NCI-H748 treated with DMSO at 0.1 percent for 48 hours (cell line): ENCODE measurements at regions not wholly inside any gene's neighbourhood (a gene's known extent, or its start where the extent isn't known, plus 50 kb on each side); places are given as distances from the start of the nearest gene placed in this dataset.

Source experiments
- DNase-seq: peaks from one replicate; lab custom pipeline; 2025; lab: John Stamatoyannopoulos, UW

GRCh38 chr6:105850261-105851112 is 235.6 kb upstream of the PRDM1 start:
- no peak for DNase-seq

DNA sequence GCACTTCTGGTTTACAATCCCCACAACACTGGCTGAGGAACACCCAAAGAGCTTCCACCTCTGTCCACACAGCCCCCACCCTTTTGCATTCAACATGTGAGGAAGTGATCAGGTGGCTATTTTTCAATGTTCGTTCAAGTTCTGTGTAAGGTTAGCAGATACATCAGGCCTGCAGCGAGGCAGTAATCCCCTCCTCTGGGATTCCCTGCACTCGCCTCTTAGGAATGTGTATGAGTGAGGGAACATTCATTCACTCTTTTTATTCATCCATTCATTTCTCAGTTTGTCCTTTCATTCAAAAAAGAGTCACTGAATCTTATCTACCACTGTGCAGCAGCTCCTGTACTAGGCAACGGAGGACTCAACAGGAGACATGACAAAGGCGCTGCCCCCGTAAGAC is 236.4 kb upstream of the PRDM1 start:
- DNase-seq, result no peak

DNA sequence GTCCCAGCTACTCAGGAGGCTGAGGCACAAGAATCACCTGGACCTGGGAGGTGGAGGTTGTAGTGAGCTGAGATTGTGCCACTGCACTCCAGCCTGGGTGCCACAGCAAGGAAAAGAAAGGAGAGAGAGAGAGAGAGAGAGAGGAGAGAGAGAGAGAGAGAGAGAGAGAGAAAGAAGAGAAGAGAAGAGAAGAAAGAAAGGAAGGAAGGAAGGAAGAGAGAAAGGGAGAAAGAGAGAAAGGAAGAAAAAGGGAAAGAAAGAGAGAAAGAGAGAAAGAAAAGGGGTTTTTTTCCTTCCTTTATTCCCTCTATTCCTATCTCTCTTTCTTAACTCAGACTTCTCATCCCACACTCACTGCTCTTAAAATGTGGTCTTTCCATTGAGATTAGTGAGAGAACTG is 238.7 kb upstream of the PRDM1 start:
- no peak for DNase-seq

DNA sequence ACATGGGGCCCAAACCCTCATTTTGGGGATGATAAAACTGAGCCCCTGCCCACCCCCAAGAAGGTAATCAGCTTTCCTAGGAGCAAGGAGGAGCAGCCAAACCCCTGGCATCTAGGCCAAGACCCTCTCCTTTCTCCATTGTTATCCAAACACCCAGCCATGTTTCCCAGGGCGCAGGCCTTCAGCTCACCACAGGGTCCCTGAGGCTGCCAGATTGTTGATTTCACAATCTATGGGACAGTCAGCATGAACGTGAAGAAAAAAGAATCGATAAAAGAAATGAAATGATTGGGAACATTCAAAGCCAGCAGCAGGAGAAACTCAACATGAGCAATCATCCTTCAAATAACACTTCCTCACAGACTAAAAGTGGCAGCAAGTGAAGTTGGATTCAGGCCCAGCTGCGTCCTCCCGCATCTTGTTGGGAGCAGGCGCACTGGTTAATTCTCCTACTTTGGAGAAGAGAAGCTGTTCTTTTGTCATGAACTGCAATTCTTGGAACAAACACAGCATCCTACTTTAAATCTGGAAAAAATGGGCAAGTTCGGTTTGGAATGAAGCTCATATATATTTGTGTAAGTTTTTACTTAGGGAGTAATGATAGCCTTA is 241.8 kb upstream of the PRDM1 start:
- no peak for DNase-seq

GRCh38 chr6:105839266-105839665 is 246.9 kb upstream of the PRDM1 start:
- DNase-seq, result no peak

- DNase-seq, result no peak
These were observed 248.0 kb upstream of the PRDM1 start for GRCh38 chr6:105838171-105838570.

DNA sequence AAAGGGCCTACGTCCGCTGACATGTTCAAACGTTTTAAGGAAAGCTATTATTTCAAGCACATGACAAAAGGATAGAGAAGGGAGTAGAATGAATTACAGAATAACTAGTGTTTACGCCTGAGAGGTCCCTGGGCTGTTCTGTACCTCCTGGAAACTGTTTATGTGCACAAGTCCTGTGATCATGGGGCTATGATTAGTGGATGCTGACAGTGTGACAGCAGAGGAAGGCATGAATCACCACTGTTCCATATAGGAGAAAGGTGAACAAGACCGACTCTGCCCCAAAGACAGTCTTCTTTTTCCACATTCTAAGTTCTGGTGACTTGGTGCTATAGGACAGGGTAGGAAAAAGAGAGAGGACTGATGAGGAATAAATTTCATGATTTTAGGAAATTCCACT is 249.2 kb upstream of the PRDM1 start:
- no peak for DNase-seq

DNA sequence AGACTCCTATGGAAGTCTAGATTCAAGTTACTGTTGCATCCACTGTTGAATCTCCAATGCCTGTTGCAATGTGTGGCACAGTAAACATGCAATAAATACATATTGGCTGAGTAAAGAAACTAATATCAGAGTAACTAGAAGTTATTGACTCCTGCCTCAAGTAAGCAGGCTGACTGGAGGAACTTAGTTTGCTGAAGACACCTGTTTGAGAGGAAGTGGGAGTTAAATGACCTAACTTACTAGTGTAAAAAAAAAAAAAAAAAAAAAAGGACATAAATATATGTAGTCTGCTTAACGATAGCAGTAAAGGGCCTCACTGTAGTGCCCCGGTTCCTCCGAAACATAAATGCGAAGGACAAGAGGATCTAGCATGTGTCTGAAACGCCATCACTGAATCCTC is 249.8 kb upstream of the PRDM1 start:
- no peak for DNase-seq

DNA sequence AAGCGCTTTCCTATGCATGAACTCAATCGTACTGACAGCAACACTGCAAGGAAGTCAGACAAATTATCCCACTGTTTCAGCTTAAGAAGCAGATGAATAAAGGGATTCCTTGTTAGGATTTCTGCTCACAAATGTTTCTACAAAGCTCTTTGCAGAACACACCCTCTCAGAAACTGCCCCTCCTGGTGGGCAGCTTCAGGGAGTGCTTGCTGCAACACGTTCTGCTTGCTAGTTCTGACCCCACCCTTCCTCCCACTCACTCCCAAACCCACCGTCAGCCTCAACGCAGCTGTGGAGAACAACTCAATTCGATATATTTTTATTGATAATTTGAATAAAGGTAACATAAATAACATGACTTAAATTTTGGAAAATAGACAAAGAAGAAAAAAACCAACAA is 250.8 kb upstream of the PRDM1 start:
- DNase-seq, result no peak

- no peak for DNase-seq
These were observed 251.9 kb upstream of the PRDM1 start for GRCh38 chr6:105833959-105834947.

DNA sequence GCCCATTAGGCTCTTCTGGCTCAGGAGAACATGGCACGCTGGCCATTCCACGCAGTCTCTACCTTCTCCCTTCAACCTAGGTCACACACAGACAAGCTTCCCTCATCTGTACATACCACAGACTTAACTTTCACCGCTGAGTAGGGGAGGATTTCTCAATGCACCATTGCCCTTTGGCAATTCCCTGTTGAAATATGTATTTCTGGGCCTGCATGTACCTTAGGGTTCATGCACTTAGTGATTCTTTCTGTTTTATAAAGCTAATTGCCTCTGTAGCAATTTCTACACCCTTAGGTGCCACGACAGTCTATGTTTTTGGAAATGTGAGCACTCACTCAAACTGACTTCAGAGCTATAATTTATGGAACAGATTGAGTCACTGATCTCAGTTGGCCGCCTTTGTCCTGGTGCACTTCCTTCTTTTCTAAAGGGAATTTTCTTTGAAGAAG is 253.8 kb upstream of the PRDM1 start:
- no peak for DNase-seq

DNA sequence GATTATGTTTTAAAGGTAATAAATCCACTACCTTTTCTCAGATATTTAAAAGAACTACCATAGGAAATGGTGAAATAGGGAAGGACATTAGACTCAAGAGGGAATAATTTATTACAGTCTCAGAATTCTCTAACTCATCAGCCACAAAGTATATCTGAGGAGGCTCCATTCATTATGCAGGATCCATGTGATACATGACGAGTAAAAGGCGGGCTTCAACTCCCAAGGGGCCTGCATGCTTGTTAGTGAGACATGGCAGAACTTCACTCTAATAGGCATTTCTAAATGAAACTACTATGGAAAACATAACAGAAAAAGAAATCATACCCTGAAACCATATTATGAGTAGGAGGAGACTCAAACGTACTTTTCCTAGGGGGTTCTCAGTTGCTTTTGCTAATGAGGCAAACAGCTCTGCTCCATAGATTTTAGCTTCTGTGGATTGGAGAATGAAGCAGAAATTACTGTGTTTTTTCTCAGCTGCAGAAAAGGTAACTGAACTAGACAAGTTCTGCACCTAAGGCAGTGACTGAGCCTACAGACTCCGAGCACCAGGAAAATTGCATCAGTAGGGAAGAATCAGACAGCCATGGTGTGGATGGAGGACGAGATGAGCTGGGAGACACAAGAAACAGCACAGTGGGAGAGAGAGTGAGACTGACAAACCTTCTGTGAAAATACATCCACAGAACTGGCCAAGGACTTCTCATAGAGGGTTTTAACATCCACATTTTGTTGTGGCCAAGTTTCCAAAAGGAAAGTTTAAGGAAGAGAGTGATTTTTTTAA is 254.6 kb upstream of the PRDM1 start:
- no peak for DNase-seq

DNA sequence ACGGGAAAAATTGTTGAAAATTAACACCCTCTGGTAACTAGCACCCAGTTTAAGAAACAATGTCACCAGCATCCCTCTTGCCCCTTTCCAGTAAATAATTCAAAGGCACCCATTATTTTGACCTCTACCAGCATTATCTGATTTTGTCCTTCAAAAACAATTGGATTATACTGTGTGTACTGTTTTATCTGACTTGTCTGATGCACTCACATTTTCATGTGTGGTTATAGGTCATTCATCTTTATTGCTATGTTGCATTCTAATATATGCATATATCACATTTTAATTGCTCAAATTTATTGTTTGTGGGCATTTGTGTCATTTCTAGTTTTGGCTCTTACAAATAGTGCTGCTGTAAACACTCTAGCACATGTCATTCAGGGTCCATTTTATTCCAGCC is 260.9 kb upstream of the PRDM1 start:
- DNase-seq, result no peak

- no peak for DNase-seq
These were observed 261.4 kb upstream of the PRDM1 start for GRCh38 chr6:105824732-105825131.

- DNase-seq, result no peak
These were observed 264.4 kb upstream of the PRDM1 start for GRCh38 chr6:105821777-105822176.

- no peak for DNase-seq
These were observed 265.1 kb upstream of the PRDM1 start for GRCh38 chr6:105821027-105821426.

DNA sequence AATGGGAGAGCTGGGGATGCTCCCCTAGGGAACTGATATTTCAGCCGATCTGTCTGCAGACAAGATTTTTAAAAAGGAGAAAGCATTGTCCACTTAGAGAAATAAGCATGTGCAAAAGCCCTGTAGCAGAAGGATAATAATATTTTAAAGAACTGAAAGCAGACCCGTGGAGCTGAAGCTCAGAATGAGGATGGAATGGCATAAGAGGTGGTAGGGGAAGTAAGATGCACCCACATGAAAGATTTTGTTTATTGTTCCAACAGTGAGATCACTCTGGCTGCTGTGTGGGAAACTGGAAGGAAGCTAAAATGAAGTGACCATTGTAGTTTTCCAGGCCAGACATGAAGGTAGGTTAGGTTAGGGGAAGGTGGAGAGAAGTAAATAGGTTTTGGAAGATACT is 266.4 kb upstream of the PRDM1 start:
- DNase-seq, result no peak

DNA sequence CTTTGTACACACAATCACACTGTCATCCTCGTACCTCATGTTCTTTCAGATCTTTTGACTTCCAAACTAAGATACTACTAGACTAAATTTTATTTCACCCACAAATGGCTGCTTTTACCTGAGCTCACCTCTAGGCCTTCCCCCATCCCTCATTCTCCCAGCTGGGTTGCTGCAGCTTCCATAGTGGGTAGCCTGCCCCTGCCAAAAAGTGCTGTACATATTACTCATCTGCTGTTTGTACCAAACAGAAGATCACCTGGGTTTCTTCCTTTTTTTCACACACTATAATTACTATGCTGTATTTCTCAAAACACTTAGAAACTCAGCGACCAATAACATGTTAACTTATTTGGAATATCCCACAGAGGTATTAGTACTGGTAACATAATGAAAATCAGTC is 267.6 kb upstream of the PRDM1 start:
- DNase-seq, result no peak

GRCh38 chr6:105817961-105818360 is 268.2 kb upstream of the PRDM1 start:
- DNase-seq, result no peak

DNA sequence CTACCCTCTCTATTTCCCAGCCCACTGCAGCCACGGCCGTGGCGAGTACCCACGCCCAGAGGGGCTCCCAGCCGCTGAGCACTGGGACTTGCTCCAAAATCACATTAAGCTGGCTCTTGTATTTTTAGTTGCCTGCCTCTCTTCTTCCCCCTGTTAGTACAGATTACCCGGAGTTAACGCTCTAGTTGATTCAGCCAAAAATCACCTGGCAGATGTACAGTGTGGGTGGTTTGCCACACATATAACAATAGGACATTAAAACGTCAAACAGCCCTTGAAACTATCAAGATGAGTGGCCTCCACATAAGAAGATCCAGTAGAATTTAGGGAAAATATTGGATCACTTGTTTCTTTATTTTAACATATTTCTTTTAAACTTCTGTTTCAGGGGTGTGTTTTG is 268.8 kb upstream of the PRDM1 start:
- no peak for DNase-seq

DNA sequence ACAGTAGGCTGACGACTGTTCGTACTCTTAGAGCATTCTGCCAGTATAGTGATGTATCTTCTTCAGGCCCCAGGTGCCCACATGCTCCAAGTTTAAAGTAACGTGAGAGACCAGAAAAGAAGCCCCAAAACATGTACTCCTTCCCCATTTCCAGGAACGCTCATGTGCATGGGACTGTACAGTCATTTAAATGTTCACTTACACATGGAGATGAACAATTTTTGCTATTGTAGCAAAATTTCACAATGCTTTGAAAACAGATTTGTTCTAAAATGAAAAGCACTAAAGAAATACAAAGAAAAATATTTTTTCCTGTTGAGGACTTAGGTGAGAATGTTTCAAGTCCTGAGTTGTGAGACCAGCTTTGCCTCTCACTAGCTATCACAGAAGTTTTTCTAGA is 269.3 kb upstream of the PRDM1 start:
- DNase-seq, result no peak
